NT2/D1 (cell line): ENCODE measurements at regions not wholly inside any gene's neighbourhood (a gene's known extent, or its start where the extent isn't known, plus 50 kb on each side); places are given as distances from the start of the nearest gene placed in this dataset.

Experiments used
- YY1 ChIP-seq: IDR thresholded peaks from 2 replicates; pipeline ENCODE4 v1.6.1; 2011; ENCODE audit not compliant: insufficient read length, insufficient read depth
- ZNF274 ChIP-seq: IDR thresholded peaks from 2 replicates; pipeline ENCODE4 v1.6.1; 2011; ENCODE audit warnings: mild to moderate bottlenecking, low read depth, low read length

GRCh38 chr12:30437616-30438015 lies 258.1 kb downstream of the IPO8 start:
- TF ChIP-seq YY1 (no peak), ZNF274 (no peak)
